Spleen (tissue), 7 donors: ENCODE measurements at regions not wholly inside any gene's neighbourhood (a gene's known extent, or its start where the extent isn't known, plus 50 kb on each side); places are given as distances from the start of the nearest gene placed in this dataset.

ENCODE experiments used
- CTCF ChIP-seq, 11 experiments: fragments of 200-600 bp in 7 of 11; fragments of 450-650 bp in 4 of 11; sonication (generic) in 4 of 11; IDR thresholded peaks in 8 of 11; conservative IDR thresholded peaks in 3 of 11; 1 replicate in 7 of 11; 2 replicates in 4 of 11; pipeline versions ENCODE4 v1.4.0 to v1.8.0; 2016 to 2021; ENCODE audit warnings: antibody characterized with exemption in 11 of 11, inconsistent platforms in 4 of 11, mild to moderate bottlenecking in 1 of 11
- POLR2A ChIP-seq, 3 donors: fragments of 450-650 bp; IDR thresholded peaks; one replicate each; pipeline ENCODE4 v1.5.1; 2017; ENCODE audit warnings: antibody characterized with exemption in 3 of 3, mild to moderate bottlenecking in 1 of 3
- POLR2AphosphoS5 ChIP-seq, 3 donors: sonication (generic); formaldehyde crosslinking; IDR thresholded peaks; one replicate each; pipeline ENCODE4 v1.5.1; 2017; ENCODE audit warnings: antibody characterized with exemption in 3 of 3
- donor health status: DM: no; HTN: no; CAD: no; lungs with moderate emphysema.
- donor health status: DM: no; HTN: no; CAD: no.
- donor health status: DM: no; HTN: no; CAD: no.

GRCh38 chr3:139285691-139286090, 58.1 kb upstream of the MRPS22 start:
- TF ChIP-seq CTCF (IDR thresholded peaks at IDR 0.05 in 8 of 11, conservative IDR thresholded peaks at IDR 0.05 in 3 of 11) = no peak
- no peak for TF ChIP-seq POLR2A (IDR thresholded peaks at IDR 0.05)
- no peak for TF ChIP-seq POLR2AphosphoS5 (IDR thresholded peaks at IDR 0.05)
